ENCODE measurements at regions not wholly inside any gene's neighbourhood (a gene's known extent, or its start where the extent isn't known, plus 50 kb on each side); places are given as distances from the start of the nearest gene placed in this dataset.

DNA sequence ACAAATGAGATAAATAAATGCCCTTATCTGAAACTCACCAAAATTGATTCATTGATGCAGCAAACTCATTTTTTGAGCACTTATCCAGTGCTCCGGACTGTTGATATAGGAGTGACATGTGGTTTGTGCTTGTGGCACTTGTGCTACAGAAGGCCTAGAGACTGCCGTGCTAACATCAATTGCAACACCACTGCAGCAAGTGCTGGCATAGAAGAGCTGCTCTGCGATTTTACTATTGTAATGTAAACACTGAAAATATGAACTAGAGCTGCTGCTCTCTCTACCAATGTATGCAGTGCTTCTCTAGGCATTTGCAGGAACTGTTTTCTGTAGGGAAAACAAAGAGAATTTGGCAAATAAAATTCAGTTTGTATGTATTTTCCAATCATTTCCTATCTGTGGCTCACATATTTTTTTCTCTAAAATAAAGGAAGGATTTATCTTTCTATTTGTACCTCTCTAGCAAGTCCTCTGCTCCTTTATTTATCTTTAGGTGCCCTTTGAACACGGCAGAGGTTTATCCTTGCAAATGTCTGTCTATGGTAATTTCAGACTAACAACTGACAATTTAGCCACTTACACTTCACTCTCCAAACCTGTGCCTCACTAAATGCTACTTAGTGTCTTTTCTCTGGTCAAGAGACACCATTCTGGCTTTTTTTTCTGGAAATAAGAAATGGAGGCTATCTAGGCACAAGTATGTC is 409.5 kb upstream of the ADGRL2 start:
- Histone ChIP-seq H3K9ac (ENCODE audit: low read length) (no peak overlapping the region), H3K27me3 (ENCODE audit: insufficient read depth, low read length) (no peaks in the 10 kb centered on the region), H3K4me3 (ENCODE audit: low read depth, low read length, poor library complexity, severe bottlenecking) (no peak overlapping the region), H3K9me3 (ENCODE audit: low read length) (no peaks in the 10 kb centered on the region), H3K27ac (ENCODE audit: low read depth, low read length, poor library complexity, severe bottlenecking) (no peak overlapping the region), H3K4me2 (ENCODE audit: low read length) (no peak overlapping the region), H4K20me1 (ENCODE audit: insufficient read depth, low read length) (no peaks in the 10 kb centered on the region), H3K36me3 (ENCODE audit: insufficient read depth, low read length) (no peaks in the 10 kb centered on the region), H3F3A (ENCODE audit: insufficient read depth, low read length) (no peaks in the 10 kb centered on the region), H3K79me2 (ENCODE audit: insufficient read depth, low read length) (no peaks in the 10 kb centered on the region), H2AFZ (ENCODE audit: low read length) (no peak overlapping the region), H3K9me2 (ENCODE audit: low read depth, low read length) (no peaks in the 10 kb centered on the region), H3K4me1 (ENCODE audit: insufficient read depth, low read length, severe bottlenecking) (no peaks in the 10 kb centered on the region)
- TF ChIP-seq, protein P1, sequence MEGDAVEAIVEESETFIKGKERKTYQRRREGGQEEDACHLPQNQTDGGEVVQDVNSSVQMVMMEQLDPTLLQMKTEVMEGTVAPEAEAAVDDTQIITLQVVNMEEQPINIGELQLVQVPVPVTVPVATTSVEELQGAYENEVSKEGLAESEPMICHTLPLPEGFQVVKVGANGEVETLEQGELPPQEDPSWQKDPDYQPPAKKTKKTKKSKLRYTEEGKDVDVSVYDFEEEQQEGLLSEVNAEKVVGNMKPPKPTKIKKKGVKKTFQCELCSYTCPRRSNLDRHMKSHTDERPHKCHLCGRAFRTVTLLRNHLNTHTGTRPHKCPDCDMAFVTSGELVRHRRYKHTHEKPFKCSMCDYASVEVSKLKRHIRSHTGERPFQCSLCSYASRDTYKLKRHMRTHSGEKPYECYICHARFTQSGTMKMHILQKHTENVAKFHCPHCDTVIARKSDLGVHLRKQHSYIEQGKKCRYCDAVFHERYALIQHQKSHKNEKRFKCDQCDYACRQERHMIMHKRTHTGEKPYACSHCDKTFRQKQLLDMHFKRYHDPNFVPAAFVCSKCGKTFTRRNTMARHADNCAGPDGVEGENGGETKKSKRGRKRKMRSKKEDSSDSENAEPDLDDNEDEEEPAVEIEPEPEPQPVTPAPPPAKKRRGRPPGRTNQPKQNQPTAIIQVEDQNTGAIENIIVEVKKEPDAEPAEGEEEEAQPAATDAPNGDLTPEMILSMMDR (IDR thresholded peaks at IDR 0.05; ENCODE audit: low read length): no peak
- TF ChIP-seq EZH2 (IDR thresholded peaks at IDR 0.05; ENCODE audit: borderline replicate concordance, low read length): no peak

DNA sequence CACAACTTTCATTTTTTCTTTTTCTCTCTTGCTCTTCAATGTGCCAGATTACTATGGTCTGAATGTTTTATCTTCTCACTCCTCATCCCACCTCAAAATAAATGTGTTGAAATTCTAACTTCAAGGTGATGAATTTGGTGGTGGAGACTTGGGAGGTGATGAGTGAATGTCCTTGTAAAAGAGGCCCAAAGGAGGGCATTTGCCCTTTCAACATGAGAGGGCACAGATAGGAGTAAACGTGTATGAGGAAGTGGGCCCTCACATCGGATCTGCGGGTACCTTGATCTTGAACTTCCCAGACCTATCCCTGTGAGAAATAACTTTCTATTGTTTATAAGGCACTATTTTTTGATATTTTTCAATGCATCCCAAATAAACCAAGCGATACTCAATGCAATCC is 412.3 kb upstream of the ADGRL2 start:
- TF ChIP-seq, protein P1 (IDR thresholded peaks at IDR 0.05; ENCODE audit: low read length): no peak
- no peak for TF ChIP-seq EZH2 (IDR thresholded peaks at IDR 0.05; ENCODE audit: borderline replicate concordance, low read length)
- no peak overlapping the region for H3K27ac ChIP-seq (ENCODE audit: low read depth, low read length, poor library complexity, severe bottlenecking)
- no peaks in the 10 kb centered on the region for H4K20me1 ChIP-seq (ENCODE audit: insufficient read depth, low read length)
- no peak overlapping the region for H3K9ac ChIP-seq (ENCODE audit: low read length)
- no peak overlapping the region for H3K4me2 ChIP-seq (ENCODE audit: low read length)
- H3K79me2 ChIP-seq (ENCODE audit: insufficient read depth, low read length): no peaks in the 10 kb centered on the region
- H3K27me3 ChIP-seq (ENCODE audit: insufficient read depth, low read length): no peaks in the 10 kb centered on the region
- no peak overlapping the region for H3K4me3 ChIP-seq (ENCODE audit: low read depth, low read length, poor library complexity, severe bottlenecking)
- H3K9me2 ChIP-seq (ENCODE audit: low read depth, low read length): no peaks in the 10 kb centered on the region
- H2AFZ ChIP-seq (ENCODE audit: low read length): no peak overlapping the region
- no peaks in the 10 kb centered on the region for H3K4me1 ChIP-seq (ENCODE audit: insufficient read depth, low read length, severe bottlenecking)
- H3F3A ChIP-seq (ENCODE audit: insufficient read depth, low read length): no peaks in the 10 kb centered on the region
- no peaks in the 10 kb centered on the region for H3K36me3 ChIP-seq (ENCODE audit: insufficient read depth, low read length)
- H3K9me3 ChIP-seq (ENCODE audit: low read length): no peaks in the 10 kb centered on the region

DNA sequence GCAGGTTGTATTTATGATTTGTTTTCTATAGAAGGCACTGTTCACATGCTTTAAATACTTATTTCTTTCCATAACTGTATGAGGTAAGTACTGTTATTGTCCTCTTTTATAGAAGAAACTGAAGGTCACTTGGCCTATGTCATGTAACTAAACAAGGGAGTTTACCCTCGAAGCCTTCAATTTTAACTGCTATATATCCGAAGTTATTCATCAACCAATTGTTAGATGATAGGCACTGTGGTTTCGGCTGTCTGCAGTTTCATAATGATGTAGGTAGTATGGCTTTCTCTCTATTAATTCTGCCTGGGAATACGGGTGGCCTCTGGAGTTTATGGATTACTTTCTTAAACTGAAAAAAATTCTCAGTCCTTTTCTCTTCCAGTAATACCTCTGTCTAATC is 413.3 kb upstream of the ADGRL2 start:
- Histone ChIP-seq H3K36me3 (ENCODE audit: insufficient read depth, low read length) (no peaks in the 10 kb centered on the region), H3K9ac (ENCODE audit: low read length) (no peak overlapping the region), H3F3A (ENCODE audit: insufficient read depth, low read length) (no peaks in the 10 kb centered on the region), H3K4me1 (ENCODE audit: insufficient read depth, low read length, severe bottlenecking) (no peaks in the 10 kb centered on the region), H4K20me1 (ENCODE audit: insufficient read depth, low read length) (no peaks in the 10 kb centered on the region), H3K9me3 (ENCODE audit: low read length) (no peaks in the 10 kb centered on the region), H3K79me2 (ENCODE audit: insufficient read depth, low read length) (no peaks in the 10 kb centered on the region), H3K4me2 (ENCODE audit: low read length) (no peak overlapping the region), H3K27me3 (ENCODE audit: insufficient read depth, low read length) (no peaks in the 10 kb centered on the region), H3K9me2 (ENCODE audit: low read depth, low read length) (no peaks in the 10 kb centered on the region), H3K27ac (ENCODE audit: low read depth, low read length, poor library complexity, severe bottlenecking) (no peak overlapping the region), H3K4me3 (ENCODE audit: low read depth, low read length, poor library complexity, severe bottlenecking) (no peak overlapping the region), H2AFZ (ENCODE audit: low read length) (no peak overlapping the region)
- TF ChIP-seq EZH2 (IDR thresholded peaks at IDR 0.05; ENCODE audit: borderline replicate concordance, low read length): no peak
- TF ChIP-seq, protein P1 (IDR thresholded peaks at IDR 0.05; ENCODE audit: low read length): no peak
